ENCODE measurements at regions not wholly inside any gene's neighbourhood (a gene's known extent, or its start where the extent isn't known, plus 50 kb on each side); places are given as distances from the start of the nearest gene placed in this dataset.

DNA sequence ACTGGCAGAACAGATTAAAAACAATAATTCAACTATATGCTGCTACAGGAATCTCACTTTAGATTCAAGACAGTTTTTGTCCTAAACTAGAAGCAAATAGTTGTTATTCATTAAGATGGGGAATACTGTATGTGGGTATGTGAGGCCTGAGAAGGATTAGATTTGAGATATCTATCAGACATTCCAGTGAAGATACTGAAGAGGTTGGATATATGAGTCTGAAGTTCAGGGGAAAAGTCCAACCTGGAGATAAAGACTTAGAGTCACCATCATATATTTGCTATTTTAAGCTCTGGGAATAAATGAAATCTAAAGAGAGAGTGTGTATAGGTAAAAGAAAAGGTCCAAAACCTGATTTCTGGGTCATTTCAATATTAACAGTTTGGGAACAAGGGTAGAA is 96.2 kb upstream of the RBBP8 start:
- TF ChIP-seq, protein P1, sequence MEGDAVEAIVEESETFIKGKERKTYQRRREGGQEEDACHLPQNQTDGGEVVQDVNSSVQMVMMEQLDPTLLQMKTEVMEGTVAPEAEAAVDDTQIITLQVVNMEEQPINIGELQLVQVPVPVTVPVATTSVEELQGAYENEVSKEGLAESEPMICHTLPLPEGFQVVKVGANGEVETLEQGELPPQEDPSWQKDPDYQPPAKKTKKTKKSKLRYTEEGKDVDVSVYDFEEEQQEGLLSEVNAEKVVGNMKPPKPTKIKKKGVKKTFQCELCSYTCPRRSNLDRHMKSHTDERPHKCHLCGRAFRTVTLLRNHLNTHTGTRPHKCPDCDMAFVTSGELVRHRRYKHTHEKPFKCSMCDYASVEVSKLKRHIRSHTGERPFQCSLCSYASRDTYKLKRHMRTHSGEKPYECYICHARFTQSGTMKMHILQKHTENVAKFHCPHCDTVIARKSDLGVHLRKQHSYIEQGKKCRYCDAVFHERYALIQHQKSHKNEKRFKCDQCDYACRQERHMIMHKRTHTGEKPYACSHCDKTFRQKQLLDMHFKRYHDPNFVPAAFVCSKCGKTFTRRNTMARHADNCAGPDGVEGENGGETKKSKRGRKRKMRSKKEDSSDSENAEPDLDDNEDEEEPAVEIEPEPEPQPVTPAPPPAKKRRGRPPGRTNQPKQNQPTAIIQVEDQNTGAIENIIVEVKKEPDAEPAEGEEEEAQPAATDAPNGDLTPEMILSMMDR (IDR thresholded peaks at IDR 0.05), result no peak
- no peaks in the 10 kb centered on the region for H3K4me1 ChIP-seq
- H3K9me3 ChIP-seq, result no peaks in the 10 kb centered on the region
- no peaks in the 10 kb centered on the region for H3K36me3 ChIP-seq
- no peak for DNase-seq (ENCODE audit: low spot score)
- H3K27me3 ChIP-seq, result no peaks in the 10 kb centered on the region
- H3K27ac ChIP-seq, result no peak overlapping the region
- no peak overlapping the region for H3K4me3 ChIP-seq

GRCh38 chr18:22838221-22838620 is 94.9 kb upstream of the RBBP8 start:
- Histone ChIP-seq H3K27me3 (no peaks in the 10 kb centered on the region), H3K4me1 (no peaks in the 10 kb centered on the region), H3K9me3 (no peaks in the 10 kb centered on the region), H3K36me3 (no peaks in the 10 kb centered on the region), H3K4me3 (no peak overlapping the region), H3K27ac (no peak overlapping the region)
- TF ChIP-seq, protein P1 (IDR thresholded peaks at IDR 0.05), result no peak
- DNase-seq (ENCODE audit: low spot score), result no peak

- Histone ChIP-seq H3K9me3 (no peaks in the 10 kb centered on the region), H3K27me3 (no peaks in the 10 kb centered on the region), H3K36me3 (no peaks in the 10 kb centered on the region), H3K27ac (no peak overlapping the region), H3K4me1 (no peaks in the 10 kb centered on the region), H3K4me3 (no peak overlapping the region)
- no peak for DNase-seq (ENCODE audit: low spot score)
- TF ChIP-seq, protein P1 (IDR thresholded peaks at IDR 0.05), result no peak
These were observed 94.4 kb upstream of the RBBP8 start for GRCh38 chr18:22838639-22839277.

GRCh38 chr18:22839340-22839821 is 93.7 kb upstream of the RBBP8 start:
- no peaks in the 10 kb centered on the region for H3K9me3 ChIP-seq
- TF ChIP-seq, protein P1 (IDR thresholded peaks at IDR 0.05), result no peak
- H3K27me3 ChIP-seq, result no peaks in the 10 kb centered on the region
- H3K4me1 ChIP-seq, result no peaks in the 10 kb centered on the region
- no peak overlapping the region for H3K27ac ChIP-seq
- DNase-seq (ENCODE audit: low spot score), result no peak
- H3K36me3 ChIP-seq, result no peaks in the 10 kb centered on the region
- H3K4me3 ChIP-seq, result no peak overlapping the region

DNA sequence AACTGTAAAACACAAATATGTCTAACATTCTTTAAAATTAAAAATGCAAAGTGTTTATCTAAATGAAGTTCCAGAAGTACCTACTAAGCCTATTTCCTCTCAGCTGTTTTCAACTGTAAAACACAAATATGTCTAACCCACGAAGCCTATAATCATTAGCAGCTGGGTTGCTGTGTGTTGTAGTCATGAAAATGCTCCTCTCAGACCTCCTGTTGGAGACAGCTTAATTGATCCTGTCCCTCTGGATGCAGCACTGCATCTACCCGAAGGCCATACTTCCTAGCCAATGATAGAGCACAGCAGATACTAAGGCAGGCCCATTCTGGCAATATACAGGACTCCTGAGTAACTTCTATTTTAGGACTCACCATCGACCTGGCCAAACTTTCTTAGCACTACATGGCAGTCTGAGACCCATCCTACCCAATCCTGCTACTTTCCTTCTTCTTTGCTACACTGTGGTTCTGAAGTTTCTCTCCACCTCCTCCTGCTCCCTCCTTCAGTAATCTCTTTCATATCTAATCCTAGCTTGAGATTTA is 92.5 kb upstream of the RBBP8 start:
- Histone ChIP-seq H3K4me1 (no peaks in the 10 kb centered on the region), H3K9me3 (no peaks in the 10 kb centered on the region), H3K4me3 (no peak overlapping the region), H3K27me3 (no peaks in the 10 kb centered on the region), H3K27ac (no peak overlapping the region), H3K36me3 (no peaks in the 10 kb centered on the region)
- DNase-seq (ENCODE audit: low spot score), result no peak
- TF ChIP-seq, protein P1 (IDR thresholded peaks at IDR 0.05), result no peak

- Histone ChIP-seq H3K27ac (no peak overlapping the region), H3K4me1 (no peaks in the 10 kb centered on the region), H3K4me3 (no peak overlapping the region), H3K9me3 (no peaks in the 10 kb centered on the region), H3K27me3 (no peaks in the 10 kb centered on the region), H3K36me3 (no peaks in the 10 kb centered on the region)
- TF ChIP-seq, protein P1 (IDR thresholded peaks at IDR 0.05), result no peak
- no peak for DNase-seq (ENCODE audit: low spot score)
These were observed 91.3 kb upstream of the RBBP8 start for GRCh38 chr18:22841840-22842239.
